Esophagus (tissue), 2 donors: ENCODE measurements at regions not wholly inside any gene's neighbourhood (a gene's known extent, or its start where the extent isn't known, plus 50 kb on each side); places are given as distances from the start of the nearest gene placed in this dataset.

Experiments
- H3K27ac ChIP-seq, 2 donors: one replicate each; pipeline ENCODE4 v1.5.1; 2013; ENCODE audit warnings: low read depth in 2 of 2, mild to moderate bottlenecking in 2 of 2, inconsistent platforms in 1 of 2, low read length in 1 of 2, moderate library complexity in 1 of 2
- H3K27me3 ChIP-seq, 2 donors: one replicate each; pipeline ENCODE4 v1.6.1; 2013; ENCODE audit warnings: low read length in 2 of 2, control low read depth in 1 of 2, mild to moderate bottlenecking in 1 of 2; ENCODE audit not compliant: insufficient read depth in 2 of 2, control insufficient read depth in 1 of 2
- H3K36me3 ChIP-seq, 2 donors: one replicate each; pipeline ENCODE4 v1.6.1; 2013; ENCODE audit warnings: low read length in 1 of 2; ENCODE audit not compliant: control insufficient read depth in 2 of 2, insufficient read depth in 2 of 2
- H3K4me1 ChIP-seq, 2 donors: one replicate each; pipeline ENCODE4 v1.6.1; 2013; ENCODE audit warnings: low read length in 1 of 2; ENCODE audit not compliant: control insufficient read depth in 2 of 2, insufficient read depth in 2 of 2
- H3K4me3 ChIP-seq, 2 donors: one replicate each; pipeline ENCODE4 v1.5.1; 2013; ENCODE audit warnings: low read length in 2 of 2, mild to moderate bottlenecking in 2 of 2, low read depth in 1 of 2, moderate library complexity in 1 of 2
- H3K9me3 ChIP-seq, 2 donors: one replicate each; pipeline ENCODE4 v1.6.1; 2013; ENCODE audit warnings: mild to moderate bottlenecking in 2 of 2, low read depth in 1 of 2, low read length in 1 of 2, moderate library complexity in 1 of 2; ENCODE audit not compliant: control insufficient read depth in 2 of 2, insufficient read depth in 1 of 2
- WGBS, 2 donors: extraction: QIAGEN DNeasy Blood & Tissue Kit; methylation state at CpG; one replicate each; pipeline ENCODE4 v1.1.7; 2013; 5-methylcytosine and 5-hydroxymethylcytosine counted together
- donor health status: healthy with polysubstance abuse.
- donor health status: Bipolar disorder and iron deficiency.

DNA sequence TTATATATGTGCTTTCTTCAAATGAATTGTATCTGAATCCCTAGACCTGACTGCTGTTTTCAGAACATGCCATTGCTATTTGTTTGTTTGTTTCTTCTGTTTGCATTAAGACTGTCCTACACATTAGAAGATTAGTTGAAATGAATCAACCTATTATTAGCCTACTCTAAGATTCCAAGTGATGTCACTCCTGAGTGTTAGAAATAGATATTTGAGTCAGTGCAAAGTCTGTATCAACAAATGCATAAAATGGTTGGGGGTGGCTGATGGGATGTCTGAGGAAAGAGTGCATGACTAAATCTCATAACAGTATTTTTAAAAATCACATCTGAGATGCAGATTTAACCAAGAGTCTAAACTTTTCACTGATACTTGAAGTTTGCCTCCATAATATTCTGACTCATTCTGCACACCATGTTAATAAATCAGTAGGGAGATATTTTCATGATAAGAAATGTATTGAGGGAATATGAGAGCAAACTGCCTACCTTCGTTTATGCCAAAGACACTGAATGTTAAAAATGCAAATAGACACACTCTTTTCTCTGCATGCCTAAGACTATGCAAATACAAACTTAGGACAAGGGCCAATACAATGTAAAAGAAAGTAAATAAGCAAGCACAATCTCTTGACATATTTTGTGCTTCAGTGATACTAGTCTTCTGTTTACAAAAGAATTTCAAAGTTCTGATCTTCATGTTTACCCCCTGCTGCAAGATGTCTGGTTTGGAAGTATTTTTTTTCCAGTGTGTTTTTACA is 253.3 kb downstream of the LIG4 start:
- Histone ChIP-seq H3K27me3 (no peaks in the 10 kb centered on the region), H3K36me3 (no peaks in the 10 kb centered on the region), H3K9me3 (no peaks in the 10 kb centered on the region), H3K27ac (no peak overlapping the region), H3K4me1 (no peaks in the 10 kb centered on the region), H3K4me3 (no peak overlapping the region)
- WGBS, 2 donors: 24 to 38% methylated on average over 1 of the region's 1 CpG

DNA sequence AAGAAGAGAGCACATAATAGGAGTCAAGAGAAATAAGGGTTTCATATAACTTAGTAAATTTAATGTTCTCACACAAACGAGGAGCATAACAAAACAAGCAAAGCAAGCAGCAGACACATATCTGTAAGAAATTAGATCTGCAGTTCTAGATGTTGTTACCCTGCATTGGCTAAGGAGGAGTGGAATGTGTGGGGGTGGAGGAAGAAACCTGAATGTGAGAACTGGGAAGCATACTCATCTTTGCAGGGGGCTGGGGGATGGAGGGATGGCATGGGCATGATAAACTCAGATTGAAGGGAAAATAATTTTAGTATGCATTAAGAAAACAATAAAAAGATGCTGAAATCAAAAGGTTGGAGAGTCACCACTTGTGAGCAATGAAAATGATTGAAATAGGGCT is 255.0 kb downstream of the LIG4 start:
- H3K4me3 ChIP-seq: no peak overlapping the region
- H3K27ac ChIP-seq: no peak overlapping the region
- peaks cover 0 to under 1% of the 10 kb centered on the region in 2 donors for H3K9me3 ChIP-seq
- 44 to 56% methylated on average over 1 of the region's 1 CpG for WGBS, 2 donors
- H3K36me3 ChIP-seq: no peaks in the 10 kb centered on the region
- H3K27me3 ChIP-seq: no peaks in the 10 kb centered on the region
- no peaks in the 10 kb centered on the region for H3K4me1 ChIP-seq

DNA sequence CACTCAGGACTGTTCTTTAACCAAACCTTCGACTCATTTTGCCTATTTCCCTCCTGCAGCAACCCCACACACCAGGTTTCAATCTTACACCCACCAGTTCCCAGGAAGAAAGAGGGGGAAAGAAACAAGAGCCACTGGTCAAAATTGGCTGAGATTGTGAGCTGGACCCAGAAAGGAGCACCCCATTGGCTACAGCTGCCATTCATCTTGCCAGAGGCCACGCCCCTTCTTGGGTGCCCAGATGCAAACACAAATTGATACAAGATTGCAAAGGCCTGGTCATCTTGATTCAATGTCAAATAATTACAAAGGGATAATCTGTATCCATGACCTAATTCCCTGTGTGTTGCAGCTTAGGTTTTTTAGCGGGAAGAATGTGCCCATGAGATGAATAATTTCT is 258.4 kb downstream of the LIG4 start:
- Histone ChIP-seq H3K9me3 (peaks cover 0 to 2% of the 10 kb centered on the region in 2 donors), H3K4me1 (no peaks in the 10 kb centered on the region), H3K27me3 (no peaks in the 10 kb centered on the region), H3K27ac (no peak overlapping the region), H3K36me3 (no peaks in the 10 kb centered on the region), H3K4me3 (no peak overlapping the region)
- 68 to 82% methylated on average over 3 of the region's 3 CpGs for WGBS, 2 donors

DNA sequence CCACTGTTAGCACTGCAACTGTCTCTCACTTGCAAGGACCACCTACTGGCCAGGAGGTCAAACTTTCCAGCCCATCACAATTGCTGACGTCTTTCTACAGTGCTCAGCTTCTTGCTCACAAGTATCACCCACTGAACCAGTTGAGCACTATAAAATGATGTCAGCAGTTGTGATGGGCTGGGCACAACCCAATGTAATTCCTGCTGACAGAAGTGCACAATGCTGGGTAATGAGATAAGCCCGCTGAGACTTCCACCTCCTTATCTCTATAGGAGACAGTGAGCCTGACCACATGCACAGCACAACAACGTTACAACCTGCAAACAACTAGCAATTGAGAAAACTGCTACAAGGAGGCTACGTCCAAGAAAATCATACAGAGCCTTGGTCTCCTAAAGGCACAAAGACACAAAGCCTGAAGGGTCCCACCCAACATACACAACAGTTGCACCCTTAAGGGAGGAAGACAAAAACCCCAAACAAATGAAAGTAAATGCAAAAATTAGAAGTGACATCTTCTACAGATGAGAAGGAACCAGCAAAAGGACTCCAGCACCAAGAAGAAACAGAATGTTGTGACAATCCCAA is 273.2 kb downstream of the LIG4 start:
- H3K4me1 ChIP-seq: no peaks in the 10 kb centered on the region
- 66 to 67% methylated on average over 4 of the region's 4 CpGs for WGBS, 2 donors
- H3K27me3 ChIP-seq: no peaks in the 10 kb centered on the region
- H3K27ac ChIP-seq: no peak overlapping the region
- peaks cover 5 to 12% of the 10 kb centered on the region in 2 donors for H3K9me3 ChIP-seq
- H3K4me3 ChIP-seq: no peak overlapping the region
- H3K36me3 ChIP-seq: no peaks in the 10 kb centered on the region

DNA sequence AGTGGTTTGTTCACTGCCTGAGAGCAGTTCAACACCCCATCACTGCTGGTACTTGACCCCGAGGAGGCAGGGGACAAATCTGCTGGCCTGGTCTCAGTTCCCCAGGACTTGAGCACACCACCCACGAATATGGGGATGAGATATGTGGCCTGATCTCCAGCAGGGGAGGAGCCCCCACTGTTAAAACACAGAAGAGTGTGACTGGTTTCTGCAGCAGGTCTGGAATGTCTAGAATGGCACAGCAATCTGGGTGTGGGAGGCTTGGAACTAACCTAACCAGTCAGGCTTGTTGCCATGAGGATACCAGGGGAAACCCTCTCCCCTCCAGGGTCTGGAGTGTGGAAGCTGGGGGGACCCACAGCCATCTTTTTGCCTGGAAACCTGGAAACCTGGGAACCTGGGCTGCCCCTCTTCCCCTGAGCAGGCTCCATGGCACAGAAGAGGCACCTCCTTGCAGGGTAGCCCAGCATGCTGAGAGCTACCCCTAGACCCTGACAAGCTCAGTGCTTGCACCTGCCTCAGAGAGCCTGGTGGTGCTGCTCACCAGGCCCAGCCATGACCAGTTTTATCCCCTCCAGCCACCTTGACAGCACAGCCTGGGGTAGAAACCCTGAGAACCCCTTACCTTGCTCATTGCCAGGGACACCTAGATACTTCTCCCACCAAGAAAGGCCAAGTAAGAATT is 273.8 kb downstream of the LIG4 start:
- Histone ChIP-seq H3K9me3 (peaks cover 5 to 12% of the 10 kb centered on the region in 2 donors), H3K27me3 (no peaks in the 10 kb centered on the region), H3K27ac (no peak overlapping the region), H3K4me1 (no peaks in the 10 kb centered on the region), H3K4me3 (no peak overlapping the region), H3K36me3 (no peaks in the 10 kb centered on the region)
- WGBS, 2 donors: 51 to 56% methylated on average over 2 of the region's 2 CpGs

DNA sequence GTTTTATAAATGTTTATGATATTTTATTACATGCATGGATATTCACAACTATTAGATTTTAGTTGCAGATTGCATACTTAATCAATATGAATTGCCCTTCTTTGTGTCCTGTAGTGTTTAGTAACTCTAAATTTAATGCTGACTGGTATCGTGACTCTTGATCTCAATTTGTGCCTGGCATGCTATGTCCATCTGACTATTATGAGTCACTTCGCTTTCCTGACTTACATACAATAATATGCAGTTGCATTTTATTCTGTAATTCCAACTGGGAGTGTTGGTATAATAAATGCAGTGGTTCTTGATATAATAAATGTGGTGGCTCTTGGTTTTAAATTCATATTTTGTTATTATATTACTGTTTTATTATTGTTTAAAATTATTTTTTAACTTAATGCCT is 277.5 kb downstream of the LIG4 start:
- no peak overlapping the region for H3K4me3 ChIP-seq
- 78 to 79% methylated on average over 2 of the region's 2 CpGs for WGBS, 2 donors

DNA sequence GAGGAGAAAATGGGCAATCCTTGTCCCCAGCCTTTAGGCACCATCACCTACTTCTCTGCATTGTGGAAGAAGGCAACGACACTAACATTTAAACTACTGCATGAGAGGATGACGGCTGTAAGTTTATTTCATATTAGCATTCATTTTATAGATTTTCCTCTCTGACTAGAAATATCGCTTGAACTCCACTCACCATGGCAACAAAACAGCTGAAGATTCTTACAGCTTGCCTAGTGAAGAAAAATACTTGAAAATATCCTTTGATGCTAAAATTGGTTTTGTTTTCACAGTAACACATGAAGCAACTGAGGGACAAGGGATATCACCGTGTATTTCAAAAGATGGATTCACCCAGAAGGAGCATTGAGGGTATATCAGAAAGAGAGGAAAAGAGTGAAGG is 284.3 kb downstream of the LIG4 start:
- no peak overlapping the region for H3K4me3 ChIP-seq
- no peaks in the 10 kb centered on the region for H3K36me3 ChIP-seq
- H3K27ac ChIP-seq: no peak overlapping the region
- peaks cover 2 to 3% of the 10 kb centered on the region in 2 donors for H3K9me3 ChIP-seq
- no peaks in the 10 kb centered on the region for H3K27me3 ChIP-seq
- WGBS, 2 donors: 77 to 81% methylated on average over 4 of the region's 4 CpGs
- no peaks in the 10 kb centered on the region for H3K4me1 ChIP-seq

More for the DNA sequence above, 277.5 kb downstream of the LIG4 start:
- no peaks in the 10 kb centered on the region for H3K4me1 ChIP-seq
- H3K27ac ChIP-seq: no peak overlapping the region
- H3K9me3 ChIP-seq: peaks cover 5 to 12% of the 10 kb centered on the region in 2 donors
- H3K36me3 ChIP-seq: no peaks in the 10 kb centered on the region
- no peaks in the 10 kb centered on the region for H3K27me3 ChIP-seq

DNA sequence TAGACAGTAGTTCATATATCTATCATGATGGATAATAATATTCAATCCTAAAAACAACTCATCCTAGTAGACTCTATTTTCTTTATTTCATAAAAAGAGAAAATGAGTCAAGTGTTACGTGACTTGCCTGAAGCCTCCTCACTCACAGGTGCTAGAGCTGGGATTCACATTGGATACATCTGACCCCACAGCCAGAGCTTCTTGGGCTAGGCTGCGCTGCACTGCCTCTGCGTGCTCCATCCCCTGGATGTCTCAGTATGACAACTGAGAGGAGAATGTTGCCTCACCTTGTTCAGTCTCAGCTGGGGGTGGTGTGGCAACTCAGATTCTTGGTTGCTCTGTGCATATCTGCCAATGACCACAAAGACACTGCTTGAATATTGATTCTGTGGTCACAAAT is 286.6 kb downstream of the LIG4 start:
- Histone ChIP-seq H3K4me3 (no peak overlapping the region), H3K4me1 (no peaks in the 10 kb centered on the region)
- WGBS, 2 donors: 93% methylated on average over 3 of the region's 3 CpGs

DNA sequence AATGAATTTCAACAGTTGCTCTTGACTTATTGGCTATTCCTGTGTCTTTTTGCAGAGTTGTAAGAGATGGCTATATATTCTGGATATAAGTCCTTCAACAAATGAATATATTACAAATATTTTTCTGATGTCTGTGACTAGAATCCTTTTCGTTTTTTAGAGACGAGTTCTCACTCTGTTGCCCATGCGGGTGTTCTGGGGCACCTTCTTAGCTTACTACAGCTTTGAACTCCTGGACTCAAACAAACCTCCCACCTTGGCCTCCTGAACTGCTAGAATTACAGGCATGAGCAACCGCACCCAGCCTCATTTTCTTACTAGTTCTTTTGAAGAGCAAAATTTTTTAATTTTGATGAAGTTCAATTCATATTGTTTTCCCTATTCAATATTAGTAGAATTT is 287.8 kb downstream of the LIG4 start:
- WGBS, 2 donors: 84 to 92% methylated on average over 4 of the region's 4 CpGs
- no peak overlapping the region for H3K27ac ChIP-seq
- peaks cover 2 to 3% of the 10 kb centered on the region in 2 donors for H3K9me3 ChIP-seq
- no peaks in the 10 kb centered on the region for H3K36me3 ChIP-seq
- no peaks in the 10 kb centered on the region for H3K4me1 ChIP-seq
- H3K27me3 ChIP-seq: no peaks in the 10 kb centered on the region
- no peak overlapping the region for H3K4me3 ChIP-seq

More for the DNA sequence above, 286.6 kb downstream of the LIG4 start:
- H3K9me3 ChIP-seq: peaks cover 2 to 3% of the 10 kb centered on the region in 2 donors
- no peak overlapping the region for H3K27ac ChIP-seq
- H3K36me3 ChIP-seq: no peaks in the 10 kb centered on the region
- H3K27me3 ChIP-seq: no peaks in the 10 kb centered on the region
